ENCODE measurements at regions not wholly inside any gene's neighbourhood (a gene's known extent, or its start where the extent isn't known, plus 50 kb on each side); places are given as distances from the start of the nearest gene placed in this dataset.
"Not testable (repeated sequence)": the region's sequence is repeated elsewhere in the genome, so short reads cannot be mapped to it uniquely, and the experiment has no call there.

DNA sequence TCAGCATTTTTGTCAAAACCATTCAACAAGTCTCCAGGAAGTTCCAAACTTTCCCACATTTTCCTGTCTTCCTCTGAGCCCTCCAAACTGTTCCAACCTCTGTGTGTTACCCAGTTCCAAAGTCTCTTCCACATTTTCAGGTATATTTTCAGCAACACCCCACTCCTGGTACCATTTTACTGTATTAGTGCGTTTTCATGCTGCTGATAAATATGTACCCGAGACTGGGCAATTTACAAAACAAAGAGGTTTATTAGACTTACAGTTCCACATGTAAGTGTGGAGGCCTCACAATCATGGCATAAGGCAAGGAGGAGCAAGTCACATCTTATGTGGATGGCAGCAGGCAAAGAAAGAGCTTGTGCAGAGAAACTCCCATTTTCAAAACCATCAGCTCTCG, 315.9 kb upstream of the ESRRG start:
- not testable (repeated sequence) for ATAC-seq

DNA sequence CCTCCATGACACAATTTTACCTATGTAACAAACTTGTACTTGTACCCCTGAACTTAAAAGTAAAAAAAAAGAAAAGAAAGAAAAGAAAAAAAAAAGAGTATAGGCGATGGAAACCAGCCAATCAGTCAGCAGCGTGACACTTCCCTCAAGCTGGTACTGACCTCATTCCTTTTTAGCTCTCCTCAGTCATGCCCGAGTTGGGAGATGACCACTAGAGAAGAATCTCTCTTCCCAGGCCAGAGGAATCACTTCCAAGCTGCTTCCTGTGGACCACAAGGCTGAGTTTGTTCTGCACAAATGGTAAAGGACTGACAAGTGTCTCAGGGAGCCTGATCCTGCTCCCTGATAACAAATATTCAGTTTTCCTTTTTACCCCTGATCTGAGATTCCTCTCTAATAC, 313.5 kb upstream of the ESRRG start:
- ATAC-seq = no peak

DNA sequence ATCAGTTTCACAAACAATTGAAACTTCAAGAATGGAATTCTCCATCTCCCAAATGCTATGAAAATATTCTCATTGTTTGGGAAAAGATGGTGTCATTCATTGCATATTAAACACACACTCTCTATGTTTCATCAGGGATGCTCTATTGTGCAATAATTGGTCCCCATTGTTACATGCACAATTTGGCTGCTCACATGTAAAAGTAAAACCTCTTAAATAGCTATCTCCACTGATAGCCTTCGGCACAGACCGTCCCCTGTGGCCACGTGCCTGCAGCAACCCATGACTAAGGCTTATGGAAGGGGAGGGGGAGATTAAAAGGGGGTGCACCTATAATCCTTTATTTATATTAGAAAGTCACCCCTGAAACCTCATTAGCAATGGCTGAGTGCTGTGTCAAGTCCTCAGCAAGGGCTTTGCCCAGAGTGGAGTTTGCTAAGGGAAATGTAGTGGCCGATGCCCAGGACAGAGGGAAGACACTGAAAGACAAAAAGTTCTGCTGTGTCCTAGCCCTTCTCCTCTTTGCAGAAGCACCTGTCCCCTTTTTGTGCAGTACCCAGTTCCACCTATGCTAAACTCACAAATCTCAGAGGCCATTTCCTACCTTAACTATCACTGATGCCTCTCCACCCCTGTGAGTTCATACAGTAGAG, 309.6 kb upstream of the ESRRG start:
- no peak for TF ChIP-seq TCF4 (CRISPR knock-in tag; IDR thresholded peaks at IDR 0.05; ENCODE audit: borderline replicate concordance)
- no peak for ATAC-seq

More for the DNA sequence above, 313.5 kb upstream of the ESRRG start:
- TF ChIP-seq SNAI2 (CRISPR knock-in tag; IDR thresholded peaks at IDR 0.05) (no peak), ESRRG (CRISPR knock-in tag; IDR thresholded peaks at IDR 0.05) (no peak), OSR1 (CRISPR knock-in tag; IDR thresholded peaks at IDR 0.05) (no peak), ZFP30 (CRISPR knock-in tag; IDR thresholded peaks at IDR 0.05) (no peak), ZC3H10 (CRISPR knock-in tag; IDR thresholded peaks at IDR 0.05) (no peak), ZNF8 (CRISPR knock-in tag; IDR thresholded peaks at IDR 0.05) (no peak), TCF4 (CRISPR knock-in tag; IDR thresholded peaks at IDR 0.05; ENCODE audit: borderline replicate concordance) (no peak), ISL1 (CRISPR knock-in tag; IDR thresholded peaks at IDR 0.05) (no peak), GLIS3 (CRISPR knock-in tag; IDR thresholded peaks at IDR 0.05) (no peak), POU6F1 (CRISPR knock-in tag; IDR thresholded peaks at IDR 0.05; ENCODE audit: borderline replicate concordance, low read depth) (no peak), BACH2 (CRISPR knock-in tag; IDR thresholded peaks at IDR 0.05; ENCODE audit: borderline replicate concordance) (no peak)
- TF ChIP-seq, protein P1, sequence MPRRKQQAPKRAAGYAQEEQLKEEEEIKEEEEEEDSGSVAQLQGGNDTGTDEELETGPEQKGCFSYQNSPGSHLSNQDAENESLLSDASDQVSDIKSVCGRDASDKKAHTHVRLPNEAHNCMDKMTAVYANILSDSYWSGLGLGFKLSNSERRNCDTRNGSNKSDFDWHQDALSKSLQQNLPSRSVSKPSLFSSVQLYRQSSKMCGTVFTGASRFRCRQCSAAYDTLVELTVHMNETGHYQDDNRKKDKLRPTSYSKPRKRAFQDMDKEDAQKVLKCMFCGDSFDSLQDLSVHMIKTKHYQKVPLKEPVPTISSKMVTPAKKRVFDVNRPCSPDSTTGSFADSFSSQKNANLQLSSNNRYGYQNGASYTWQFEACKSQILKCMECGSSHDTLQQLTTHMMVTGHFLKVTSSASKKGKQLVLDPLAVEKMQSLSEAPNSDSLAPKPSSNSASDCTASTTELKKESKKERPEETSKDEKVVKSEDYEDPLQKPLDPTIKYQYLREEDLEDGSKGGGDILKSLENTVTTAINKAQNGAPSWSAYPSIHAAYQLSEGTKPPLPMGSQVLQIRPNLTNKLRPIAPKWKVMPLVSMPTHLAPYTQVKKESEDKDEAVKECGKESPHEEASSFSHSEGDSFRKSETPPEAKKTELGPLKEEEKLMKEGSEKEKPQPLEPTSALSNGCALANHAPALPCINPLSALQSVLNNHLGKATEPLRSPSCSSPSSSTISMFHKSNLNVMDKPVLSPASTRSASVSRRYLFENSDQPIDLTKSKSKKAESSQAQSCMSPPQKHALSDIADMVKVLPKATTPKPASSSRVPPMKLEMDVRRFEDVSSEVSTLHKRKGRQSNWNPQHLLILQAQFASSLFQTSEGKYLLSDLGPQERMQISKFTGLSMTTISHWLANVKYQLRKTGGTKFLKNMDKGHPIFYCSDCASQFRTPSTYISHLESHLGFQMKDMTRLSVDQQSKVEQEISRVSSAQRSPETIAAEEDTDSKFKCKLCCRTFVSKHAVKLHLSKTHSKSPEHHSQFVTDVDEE (CRISPR knock-in tag; IDR thresholded peaks at IDR 0.05) = no peak

DNA sequence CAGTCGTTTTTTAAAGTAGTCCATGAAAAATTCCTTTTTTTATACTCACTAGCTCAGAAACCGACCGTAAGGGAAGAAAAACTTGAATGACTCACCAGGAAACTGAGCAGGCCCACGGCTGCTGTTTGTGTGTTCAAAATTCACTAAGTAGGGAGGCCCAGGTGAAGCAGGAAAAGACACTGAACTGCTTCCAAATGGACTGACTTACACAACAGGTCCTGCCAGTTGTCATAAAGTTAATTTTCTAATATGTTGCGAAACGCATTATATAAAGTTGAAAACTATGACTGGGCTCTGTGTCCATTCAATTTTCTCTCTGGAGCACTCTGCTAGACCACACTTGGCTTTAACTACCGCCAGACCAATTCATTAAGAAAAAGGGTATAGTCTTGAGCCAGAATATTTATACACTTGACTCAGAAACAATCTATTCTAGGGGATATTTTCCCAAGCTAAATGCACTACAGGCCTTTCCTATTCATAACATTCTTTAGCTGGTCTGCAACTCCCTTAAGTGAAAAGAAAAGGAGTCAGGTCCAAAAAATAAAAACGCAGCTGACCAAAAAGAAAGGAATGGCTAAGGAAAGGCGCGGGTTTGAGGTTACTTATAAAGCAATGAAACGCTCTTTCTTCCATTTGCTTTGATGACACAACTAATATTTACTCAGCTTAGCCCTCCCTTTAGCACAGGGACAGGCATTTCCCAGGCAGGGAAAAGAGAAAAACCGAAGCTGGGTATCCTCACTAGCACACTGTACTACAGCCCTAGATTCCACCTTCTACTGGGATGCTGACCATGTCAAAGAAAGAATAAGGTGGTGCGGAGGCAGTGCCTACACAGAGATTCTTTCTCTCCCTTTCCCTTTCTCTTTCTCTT, 306.3 kb upstream of the ESRRG start:
- ATAC-seq = peak; percentile 95
- TF ChIP-seq ZFP30 (CRISPR knock-in tag; IDR thresholded peaks at IDR 0.05) (no peak), SNAI2 (CRISPR knock-in tag; IDR thresholded peaks at IDR 0.05) (no peak), ZFP3 (CRISPR knock-in tag; IDR thresholded peaks at IDR 0.05) (no peak), TCF4 (CRISPR knock-in tag; IDR thresholded peaks at IDR 0.05; ENCODE audit: borderline replicate concordance) (no peak), RARB (CRISPR knock-in tag; IDR thresholded peaks at IDR 0.05) (0 out of 2 replicates have a peak, but pooled peaks have one; percentile 11), POU6F1 (CRISPR knock-in tag; IDR thresholded peaks at IDR 0.05; ENCODE audit: borderline replicate concordance, low read depth) (0 out of 2 replicates have a peak, but pooled peaks have one; percentile 58), GLIS3 (CRISPR knock-in tag; IDR thresholded peaks at IDR 0.05) (no peak), BACH2 (CRISPR knock-in tag; IDR thresholded peaks at IDR 0.05; ENCODE audit: borderline replicate concordance) (no peak), ISL1 (CRISPR knock-in tag; IDR thresholded peaks at IDR 0.05) (no peak), ARNTL (CRISPR knock-in tag; IDR thresholded peaks at IDR 0.05; ENCODE audit: borderline replicate concordance, low read depth) (no peak), ZC3H10 (CRISPR knock-in tag; IDR thresholded peaks at IDR 0.05) (0 out of 2 replicates have a peak, but pooled peaks have one; percentile 4)

DNA sequence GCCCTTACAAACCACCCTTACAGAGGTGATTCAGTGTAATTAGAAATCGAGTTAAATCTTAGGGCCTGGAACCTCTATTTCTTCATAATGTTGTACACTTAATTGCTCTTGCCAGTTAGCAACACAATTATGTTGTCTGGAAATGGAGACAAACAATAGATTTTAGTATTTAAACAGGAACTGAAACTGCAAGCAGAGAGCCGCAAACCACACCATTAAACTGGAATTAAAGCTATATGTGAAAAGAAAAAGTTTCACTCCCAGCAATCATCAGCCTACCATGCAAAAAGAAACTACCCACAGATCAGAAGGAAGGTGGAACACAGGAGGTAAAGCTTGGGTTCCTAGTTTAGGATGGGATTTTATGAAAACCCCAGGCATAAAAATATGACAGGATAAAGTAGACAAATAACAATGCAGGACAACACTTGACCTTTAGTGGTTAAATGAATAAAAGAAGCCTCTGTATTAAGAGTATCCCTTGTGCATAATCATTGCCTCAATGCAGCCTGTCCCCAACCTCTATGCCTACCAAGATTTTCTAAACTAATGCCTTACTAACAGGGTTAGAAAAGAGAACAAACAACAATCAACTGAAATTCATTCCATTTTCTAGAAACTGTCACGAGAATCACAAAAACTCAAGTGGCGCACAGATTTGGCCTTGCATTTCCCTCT, 304.3 kb upstream of the ESRRG start:
- ATAC-seq = no peak
- TF ChIP-seq ISL1 (CRISPR knock-in tag; IDR thresholded peaks at IDR 0.05) = no peak
- no peak for TF ChIP-seq ZNF70 (CRISPR knock-in tag; IDR thresholded peaks at IDR 0.05)
- TF ChIP-seq, protein P2, sequence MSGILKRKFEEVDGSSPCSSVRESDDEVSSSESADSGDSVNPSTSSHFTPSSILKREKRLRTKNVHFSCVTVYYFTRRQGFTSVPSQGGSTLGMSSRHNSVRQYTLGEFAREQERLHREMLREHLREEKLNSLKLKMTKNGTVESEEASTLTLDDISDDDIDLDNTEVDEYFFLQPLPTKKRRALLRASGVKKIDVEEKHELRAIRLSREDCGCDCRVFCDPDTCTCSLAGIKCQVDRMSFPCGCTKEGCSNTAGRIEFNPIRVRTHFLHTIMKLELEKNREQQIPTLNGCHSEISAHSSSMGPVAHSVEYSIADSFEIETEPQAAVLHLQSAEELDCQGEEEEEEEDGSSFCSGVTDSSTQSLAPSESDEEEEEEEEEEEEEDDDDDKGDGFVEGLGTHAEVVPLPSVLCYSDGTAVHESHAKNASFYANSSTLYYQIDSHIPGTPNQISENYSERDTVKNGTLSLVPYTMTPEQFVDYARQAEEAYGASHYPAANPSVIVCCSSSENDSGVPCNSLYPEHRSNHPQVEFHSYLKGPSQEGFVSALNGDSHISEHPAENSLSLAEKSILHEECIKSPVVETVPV (CRISPR knock-in tag; IDR thresholded peaks at IDR 0.05) = no peak
- no peak for TF ChIP-seq OSR1 (CRISPR knock-in tag; IDR thresholded peaks at IDR 0.05)
- no peak for TF ChIP-seq TCF4 (CRISPR knock-in tag; IDR thresholded peaks at IDR 0.05; ENCODE audit: borderline replicate concordance)
- TF ChIP-seq POU6F1 (CRISPR knock-in tag; IDR thresholded peaks at IDR 0.05; ENCODE audit: borderline replicate concordance, low read depth) = no peak
- no peak for TF ChIP-seq ESRRG (CRISPR knock-in tag; IDR thresholded peaks at IDR 0.05)
- no peak for TF ChIP-seq BACH2 (CRISPR knock-in tag; IDR thresholded peaks at IDR 0.05; ENCODE audit: borderline replicate concordance)
- no peak for TF ChIP-seq ZFP3 (CRISPR knock-in tag; IDR thresholded peaks at IDR 0.05)
- TF ChIP-seq CSDC2 (CRISPR knock-in tag; IDR thresholded peaks at IDR 0.05) = no peak
- no peak for TF ChIP-seq PPARA (CRISPR knock-in tag; IDR thresholded peaks at IDR 0.05; ENCODE audit: borderline replicate concordance)

Measured in SK-N-SH treated with all-trans-retinoic acid at 6 μM for 48 hours (cell line).